IMR-90 (cell line): ENCODE measurements at regions not wholly inside any gene's neighbourhood (a gene's known extent, or its start where the extent isn't known, plus 50 kb on each side); places are given as distances from the start of the nearest gene placed in this dataset.

Experiments
- ATAC-seq: fragments of 200-7000 bp; cut with Tn5 transposase; 2 replicates; pipeline ENCODE4 v1.9.1; 2020; ENCODE audit warnings: low read depth, mild to moderate bottlenecking, moderate library complexity
- BruUV-seq: library from RNA; stranded (reverse); fragments of 400-500 nt; replicated peaks from 2 replicates; lab custom pipeline; 2021; lab: Mats Ljungman, UMichigan
- CTCF ChIA-PET: fragments of 300-600 bp; formaldehyde crosslinking; extraction: SDS; loops from one replicate; lab custom pipeline; 2021; ENCODE audit warnings: antibody characterized with exemption; lab: Yijun Ruan, JAX
- POLR2A ChIA-PET: fragments of 300-600 bp; sonication (Branson Sonifier 250); formaldehyde crosslinking; loops from one replicate; lab custom pipeline; 2022; ENCODE audit warnings: antibody characterized with exemption; ENCODE audit not compliant: unreplicated experiment; lab: Charles Lee
- DNase-seq: peaks from one replicate; pipeline ENCODE4 v3.0.0; 2013
- H2AFZ ChIP-seq: replicated peaks from 2 replicates; pipeline ENCODE3; 2013; ENCODE audit warnings: low read length, mild to moderate bottlenecking; ENCODE audit not compliant: poor library complexity
- H2AK5ac ChIP-seq: 2 replicates; pipeline ENCODE4 v1.6.1; 2013; ENCODE audit warnings: low read depth, low read length, inconsistent platforms
- H2AK9ac ChIP-seq: replicated peaks from 2 replicates; pipeline ENCODE3; 2013; ENCODE audit warnings: mild to moderate bottlenecking, low read depth, low read length, moderate library complexity; ENCODE audit not compliant: poor library complexity
- H2BK120ac ChIP-seq: 2 replicates; pipeline ENCODE4 v1.6.1; 2013; ENCODE audit warnings: low read depth, low read length, inconsistent platforms
- H2BK15ac ChIP-seq: 3 replicates; pipeline ENCODE4 v1.6.1; 2013; ENCODE audit warnings: low read depth, low read length, inconsistent platforms
- H2BK20ac ChIP-seq: 2 replicates; pipeline ENCODE4 v1.6.1; 2013; ENCODE audit warnings: low read depth, mild to moderate bottlenecking, inconsistent platforms, low read length, moderate library complexity
- H2BK5ac ChIP-seq: 2 replicates; pipeline ENCODE4 v1.6.1; 2013; ENCODE audit warnings: mild to moderate bottlenecking, low read depth, low read length, inconsistent platforms; ENCODE audit not compliant: poor library complexity, severe bottlenecking
- H3K14ac ChIP-seq: replicated peaks from 2 replicates; pipeline ENCODE4 v1.6.1; 2013; ENCODE audit warnings: low read depth, low read length, inconsistent platforms
- H3K18ac ChIP-seq: 2 replicates; pipeline ENCODE4 v1.6.1; 2013; ENCODE audit warnings: low read depth, low read length, control low read depth
- H3K23ac ChIP-seq: 2 replicates; pipeline ENCODE4 v1.6.1; 2013; ENCODE audit warnings: low read depth, low read length, inconsistent platforms
- H3K27ac ChIP-seq: 2 replicates; pipeline ENCODE4 v1.5.1; 2013; ENCODE audit warnings: mild to moderate bottlenecking, control low read depth, low read length; ENCODE audit not compliant: insufficient read depth
- H3K27me3 ChIP-seq: 2 replicates; pipeline ENCODE4 v1.6.1; 2013; ENCODE audit warnings: low read length; ENCODE audit not compliant: control insufficient read depth, insufficient read depth
- H3K36me3 ChIP-seq: 2 replicates; pipeline ENCODE4 v1.6.1; 2013; ENCODE audit warnings: low read length, mixed read lengths; ENCODE audit not compliant: control insufficient read depth, insufficient read depth
- H3K4ac ChIP-seq: 2 replicates; pipeline ENCODE4 v1.6.1; 2013; ENCODE audit warnings: low read depth, low read length, inconsistent platforms
- H3K4me1 ChIP-seq: 2 replicates; pipeline ENCODE4 v1.6.1; 2013; ENCODE audit warnings: low read length, mixed read lengths; ENCODE audit not compliant: control insufficient read depth, insufficient read depth
- H3K4me2 ChIP-seq: 2 replicates; pipeline ENCODE4 v1.6.1; 2013; ENCODE audit warnings: low read depth, mild to moderate bottlenecking, control low read depth, low read length, moderate library complexity
- H3K4me3 ChIP-seq: 2 replicates; pipeline ENCODE4 v1.5.1; 2013; ENCODE audit warnings: low read depth, mild to moderate bottlenecking, control low read depth, low read length, moderate library complexity; ENCODE audit not compliant: insufficient read depth
- H3K56ac ChIP-seq: 2 replicates; pipeline ENCODE4 v1.6.1; 2013; ENCODE audit warnings: low read length, inconsistent platforms; ENCODE audit not compliant: insufficient read depth; ENCODE audit errors: extremely low read depth
- H3K79me1 ChIP-seq, 2 experiments: 2 replicates each; pipeline ENCODE4 v1.6.1; 2013; ENCODE audit warnings: low read length in 2 of 2, inconsistent platforms in 1 of 2, low read depth in 1 of 2
- H3K9ac ChIP-seq: 2 replicates; pipeline ENCODE4 v1.6.1; 2013; ENCODE audit warnings: low read depth, low read length, control low read depth
- H3K9me1 ChIP-seq: 2 replicates; pipeline ENCODE4 v1.6.1; 2013; ENCODE audit warnings: low read length, inconsistent platforms; ENCODE audit not compliant: insufficient read depth
- H3K9me3 ChIP-seq: 2 replicates; pipeline ENCODE4 v1.6.1; 2013; ENCODE audit warnings: low read length; ENCODE audit not compliant: control insufficient read depth, insufficient read depth
- H4K20me1 ChIP-seq: 2 replicates; pipeline ENCODE4 v1.6.1; 2013; ENCODE audit warnings: low read length, inconsistent platforms; ENCODE audit not compliant: insufficient read depth
- H4K5ac ChIP-seq: 2 replicates; pipeline ENCODE4 v1.6.1; 2013; ENCODE audit warnings: mild to moderate bottlenecking, low read depth, low read length, control low read depth
- H4K8ac ChIP-seq, 2 experiments: 2 replicates each; pipeline ENCODE4 v1.6.1; 2013; ENCODE audit warnings: low read depth in 2 of 2, low read length in 2 of 2, control low read depth in 1 of 2, inconsistent platforms in 1 of 2
- H4K91ac ChIP-seq: 2 replicates; pipeline ENCODE4 v1.6.1; 2013; ENCODE audit warnings: low read depth, low read length, inconsistent platforms; ENCODE audit not compliant: insufficient read depth
- CEBPB ChIP-seq: IDR thresholded peaks from 2 replicates; pipeline ENCODE4 v1.6.1; 2012; ENCODE audit warnings: low read depth, low read length, improper control_type of control experiment
- CHD1 ChIP-seq: IDR thresholded peaks from 2 replicates; pipeline ENCODE4 v1.6.1; 2012; ENCODE audit warnings: low read depth, low read length, improper control_type of control experiment
- ELK1 ChIP-seq: fragments of 150-350 bp; IDR thresholded peaks from 2 replicates; pipeline ENCODE4 v1.6.1; 2016; ENCODE audit warnings: low read depth, mild to moderate bottlenecking, low read length, moderate library complexity, borderline replicate concordance
- FOS ChIP-seq: fragments of 150-350 bp; IDR thresholded peaks from 2 replicates; pipeline ENCODE4 v1.6.1; 2016; ENCODE audit warnings: low read depth, low read length
- MAFK ChIP-seq: IDR thresholded peaks from 2 replicates; pipeline ENCODE4 v1.6.1; 2012; ENCODE audit warnings: low read depth, low read length, improper control_type of control experiment
- MXI1 ChIP-seq: IDR thresholded peaks from 2 replicates; pipeline ENCODE4 v1.6.1; 2012; ENCODE audit warnings: low read depth, mild to moderate bottlenecking, low read length, moderate library complexity, borderline replicate concordance
- POLR2A ChIP-seq: IDR thresholded peaks from 2 replicates; pipeline ENCODE4 v1.6.1; 2012; ENCODE audit warnings: mild to moderate bottlenecking, low read depth, low read length
- SMC3 ChIP-seq: fragments of 150-350 bp; IDR thresholded peaks from 2 replicates; pipeline ENCODE4 v1.6.1; 2016; ENCODE audit warnings: low read depth, mild to moderate bottlenecking, antibody characterized with exemption, low read length, moderate library complexity
- WGBS, 2 experiments: methylation state at CpG; one replicate each; pipeline versions ENCODE4 v1.1.5 to v1.1.7; 2013; ENCODE audit warnings: missing lambda C conversion rate in 2 of 2; ENCODE audit not compliant: insufficient read length in 1 of 2; ENCODE audit errors: extremely low coverage in 2 of 2; 5-methylcytosine and 5-hydroxymethylcytosine counted together
- dilution Hi-C: fragments of 300-500 bp; cut with HindIII; formaldehyde crosslinking; loops from one replicate; pipeline ENCODE4 v1.14.3; 2018; ENCODE audit warnings: low sequenced_read_pairs; ENCODE audit not compliant: unreplicated experiment
- in situ Hi-C: fragments of 300-500 bp; cut with MboI; formaldehyde crosslinking; loops from 3 replicates; pipeline ENCODE4 v1.14.3; 2019; ENCODE audit warnings: low sequenced_read_pairs, inconsistent platforms, mixed read lengths
- intact Hi-C: fragments of 100-400 bp; cut with micrococcal nuclease; formaldehyde crosslinking; loops from 2 replicates; pipeline ENCODE4 v1.10.0; 2022

GRCh38 chrX:19178402-19178801 is 56.1 kb upstream of the ADGRG2 start:
- Histone ChIP-seq H2AK9ac (no peak overlapping the region), H3K36me3 (no peaks in the 10 kb centered on the region), H2BK120ac (no peak overlapping the region), H3K9me1 (no peaks in the 10 kb centered on the region), H3K56ac (no peak overlapping the region), H3K4me3 (no peak overlapping the region), H3K18ac (no peak overlapping the region), H4K91ac (no peak overlapping the region), H3K9ac (no peak overlapping the region), H4K20me1 (no peaks in the 10 kb centered on the region), H3K9me3 (no peaks in the 10 kb centered on the region), H2AFZ (no peak overlapping the region), H3K27ac (no peak overlapping the region), H3K79me1 (no peaks in the 10 kb centered on the region), H3K4me1 (no peaks in the 10 kb centered on the region), H3K27me3 (no peaks in the 10 kb centered on the region), H2BK5ac (no peak overlapping the region), H3K14ac (no peak overlapping the region), H2BK15ac (no peak overlapping the region), H3K4me2 (no peak overlapping the region), H3K23ac (no peak overlapping the region), H3K4ac (no peak overlapping the region), H2BK20ac (no peak overlapping the region), H2AK5ac (no peak overlapping the region), H4K8ac (no peak overlapping the region), H4K5ac (no peak overlapping the region)
- POLR2A ChIA-PET = no interaction called here
- no peak for TF ChIP-seq SMC3
- no peak for TF ChIP-seq MXI1
- TF ChIP-seq ELK1 = no peak
- TF ChIP-seq CEBPB = no peak
- peak; percentile 63 for TF ChIP-seq MAFK
- no peak for TF ChIP-seq CHD1
- no peak for TF ChIP-seq POLR2A
- TF ChIP-seq FOS = no peak
- WGBS, 2 experiments = 0% methylated on average over 1 of the region's 6 CpGs; no CpG with 5 or more reads in 1 of the 2 experiments
- dilution Hi-C loops = no loop called here
- ATAC-seq = no peak
- BruUV-seq = no TSS peak
- no peak for DNase-seq
- in situ Hi-C loops = no loop called here
- CTCF ChIA-PET = no interaction called here
- intact Hi-C loops = no loop called here
